ENCODE measurements at regions not wholly inside any gene's neighbourhood (a gene's known extent, or its start where the extent isn't known, plus 50 kb on each side); places are given as distances from the start of the nearest gene placed in this dataset.

- H3K4me3 ChIP-seq: no peak overlapping the region
- H3K9me3 ChIP-seq: no peaks in the 10 kb centered on the region
- H3K27ac ChIP-seq: no peak overlapping the region
- DNase-seq (ENCODE audit: extremely low spot score in 2 of 2): peak in 1 of 2 donors; percentile 18
- no peaks in the 10 kb centered on the region for H3K36me3 ChIP-seq
- intact Hi-C loops (cut with DNase I): no loop called here
- H3K27me3 ChIP-seq: no peaks in the 10 kb centered on the region
- H3K4me1 ChIP-seq: no peaks in the 10 kb centered on the region
- TF ChIP-seq POLR2AphosphoS5 (IDR thresholded peaks at IDR 0.05; ENCODE audit: insufficient read depth in 1 of 2, low read depth in 1 of 2) (no peak), POLR2A (IDR thresholded peaks at IDR 0.05) (no peak)
- TF ChIP-seq, protein P1, sequence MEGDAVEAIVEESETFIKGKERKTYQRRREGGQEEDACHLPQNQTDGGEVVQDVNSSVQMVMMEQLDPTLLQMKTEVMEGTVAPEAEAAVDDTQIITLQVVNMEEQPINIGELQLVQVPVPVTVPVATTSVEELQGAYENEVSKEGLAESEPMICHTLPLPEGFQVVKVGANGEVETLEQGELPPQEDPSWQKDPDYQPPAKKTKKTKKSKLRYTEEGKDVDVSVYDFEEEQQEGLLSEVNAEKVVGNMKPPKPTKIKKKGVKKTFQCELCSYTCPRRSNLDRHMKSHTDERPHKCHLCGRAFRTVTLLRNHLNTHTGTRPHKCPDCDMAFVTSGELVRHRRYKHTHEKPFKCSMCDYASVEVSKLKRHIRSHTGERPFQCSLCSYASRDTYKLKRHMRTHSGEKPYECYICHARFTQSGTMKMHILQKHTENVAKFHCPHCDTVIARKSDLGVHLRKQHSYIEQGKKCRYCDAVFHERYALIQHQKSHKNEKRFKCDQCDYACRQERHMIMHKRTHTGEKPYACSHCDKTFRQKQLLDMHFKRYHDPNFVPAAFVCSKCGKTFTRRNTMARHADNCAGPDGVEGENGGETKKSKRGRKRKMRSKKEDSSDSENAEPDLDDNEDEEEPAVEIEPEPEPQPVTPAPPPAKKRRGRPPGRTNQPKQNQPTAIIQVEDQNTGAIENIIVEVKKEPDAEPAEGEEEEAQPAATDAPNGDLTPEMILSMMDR (IDR thresholded peaks at IDR 0.05): no peak
These were observed 161.3 kb upstream of the MAMLD1 start for GRCh38 chrX:150201841-150202240.

GRCh38 chrX:150202641-150203247 is 160.4 kb upstream of the MAMLD1 start:
- Histone ChIP-seq H3K9me3 (no peaks in the 10 kb centered on the region), H3K4me1 (no peaks in the 10 kb centered on the region), H3K27me3 (no peaks in the 10 kb centered on the region), H3K27ac (no peak overlapping the region), H3K36me3 (no peaks in the 10 kb centered on the region), H3K4me3 (no peak overlapping the region)
- no peak for TF ChIP-seq POLR2A (IDR thresholded peaks at IDR 0.05)
- TF ChIP-seq POLR2AphosphoS5 (IDR thresholded peaks at IDR 0.05; ENCODE audit: insufficient read depth in 1 of 2, low read depth in 1 of 2): no peak
- TF ChIP-seq, protein P1 (IDR thresholded peaks at IDR 0.05): no peak
- no peak for DNase-seq (ENCODE audit: extremely low spot score in 2 of 2)
- intact Hi-C loops (cut with DNase I): no loop called here

- DNase-seq (ENCODE audit: extremely low spot score in 2 of 2): no peak
- Histone ChIP-seq H3K36me3 (no peaks in the 10 kb centered on the region), H3K27me3 (no peaks in the 10 kb centered on the region), H3K9me3 (no peaks in the 10 kb centered on the region), H3K4me1 (no peaks in the 10 kb centered on the region), H3K27ac (no peak overlapping the region), H3K4me3 (no peak overlapping the region)
- TF ChIP-seq POLR2A (IDR thresholded peaks at IDR 0.05): no peak
- TF ChIP-seq, protein P1 (IDR thresholded peaks at IDR 0.05): no peak
- no peak for TF ChIP-seq POLR2AphosphoS5 (IDR thresholded peaks at IDR 0.05; ENCODE audit: insufficient read depth in 1 of 2, low read depth in 1 of 2)
- intact Hi-C loops (cut with DNase I): no loop called here
These were observed 159.9 kb upstream of the MAMLD1 start for GRCh38 chrX:150203248-150203645.

GRCh38 chrX:150205011-150205410 is 158.1 kb upstream of the MAMLD1 start:
- Histone ChIP-seq H3K4me1 (no peaks in the 10 kb centered on the region), H3K27ac (no peak overlapping the region), H3K27me3 (no peaks in the 10 kb centered on the region), H3K36me3 (no peaks in the 10 kb centered on the region), H3K9me3 (no peaks in the 10 kb centered on the region), H3K4me3 (no peak overlapping the region)
- no peak for DNase-seq (ENCODE audit: extremely low spot score in 2 of 2)
- intact Hi-C loops (cut with DNase I): no loop called here
- TF ChIP-seq POLR2AphosphoS5 (IDR thresholded peaks at IDR 0.05; ENCODE audit: insufficient read depth in 1 of 2, low read depth in 1 of 2) (no peak), POLR2A (IDR thresholded peaks at IDR 0.05) (no peak)
- TF ChIP-seq, protein P1 (IDR thresholded peaks at IDR 0.05): no peak

- no peaks in the 10 kb centered on the region for H3K36me3 ChIP-seq
- H3K27ac ChIP-seq: no peak overlapping the region
- no peaks in the 10 kb centered on the region for H3K9me3 ChIP-seq
- TF ChIP-seq POLR2AphosphoS5 (IDR thresholded peaks at IDR 0.05; ENCODE audit: insufficient read depth in 1 of 2, low read depth in 1 of 2) (no peak), POLR2A (IDR thresholded peaks at IDR 0.05) (no peak)
- TF ChIP-seq, protein P1 (IDR thresholded peaks at IDR 0.05): no peak
- no peaks in the 10 kb centered on the region for H3K27me3 ChIP-seq
- no peak for DNase-seq (ENCODE audit: extremely low spot score in 2 of 2)
- no peak overlapping the region for H3K4me3 ChIP-seq
- intact Hi-C loops (cut with DNase I): no loop called here
- no peaks in the 10 kb centered on the region for H3K4me1 ChIP-seq
These were observed 155.4 kb upstream of the MAMLD1 start for GRCh38 chrX:150207733-150208132.
